ENCODE measurements at regions not wholly inside any gene's neighbourhood (a gene's known extent, or its start where the extent isn't known, plus 50 kb on each side); places are given as distances from the start of the nearest gene placed in this dataset.
A peak's percentile ranks its signal among the peaks of the same experiment; 100 is the strongest.

GRCh38 chr13:90954605-90955195 is 392.8 kb upstream of the MIR17HG start:
- Histone ChIP-seq H3K9ac (ENCODE audit: insufficient read length) (no peak overlapping the region), H3K27ac (no peak overlapping the region), H3K36me3 (ENCODE audit: insufficient read depth, low read length) (no peaks in the 10 kb centered on the region), H3K9me3 (ENCODE audit: low read depth, low read length) (no peaks in the 10 kb centered on the region), H3K4me3 (no peak overlapping the region)
- TF ChIP-seq POLR2AphosphoS5 (IDR thresholded peaks at IDR 0.05; ENCODE audit: borderline replicate concordance, low read depth, low read length) (no peak), FOXP2 (optimal IDR thresholded peaks at IDR 0.05; ENCODE audit: control extremely low read depth, extremely low read length, insufficient read depth) (no peak), EZH2 (IDR thresholded peaks at IDR 0.05) (no peak)
- DNase-seq (ENCODE audit: low read depth, low spot score) = no peak

GRCh38 chr13:90956031-90956430 is 391.5 kb upstream of the MIR17HG start:
- no peaks in the 10 kb centered on the region for H3K36me3 ChIP-seq (ENCODE audit: insufficient read depth, low read length)
- TF ChIP-seq EZH2 (IDR thresholded peaks at IDR 0.05) = no peak
- no peak for TF ChIP-seq FOXP2 (optimal IDR thresholded peaks at IDR 0.05; ENCODE audit: control extremely low read depth, extremely low read length, insufficient read depth)
- no peak for TF ChIP-seq POLR2AphosphoS5 (IDR thresholded peaks at IDR 0.05; ENCODE audit: borderline replicate concordance, low read depth, low read length)
- H3K4me3 ChIP-seq = no peak overlapping the region
- no peak for DNase-seq (ENCODE audit: low read depth, low spot score)
- no peaks in the 10 kb centered on the region for H3K9me3 ChIP-seq (ENCODE audit: low read depth, low read length)
- H3K9ac ChIP-seq (ENCODE audit: insufficient read length) = no peak overlapping the region
- no peak overlapping the region for H3K27ac ChIP-seq

- no peaks in the 10 kb centered on the region for H3K36me3 ChIP-seq (ENCODE audit: insufficient read depth, low read length)
- TF ChIP-seq POLR2AphosphoS5 (IDR thresholded peaks at IDR 0.05; ENCODE audit: borderline replicate concordance, low read depth, low read length) (no peak), FOXP2 (optimal IDR thresholded peaks at IDR 0.05; ENCODE audit: control extremely low read depth, extremely low read length, insufficient read depth) (no peak)
These were observed 388.6 kb upstream of the MIR17HG start for GRCh38 chr13:90958866-90959265.

GRCh38 chr13:90968166-90968904 is 379.2 kb upstream of the MIR17HG start:
- DNase-seq (ENCODE audit: low read depth, low spot score) = peak; percentile 18
- no peak overlapping the region for H3K27ac ChIP-seq
- H3K9ac ChIP-seq (ENCODE audit: insufficient read length) = no peak overlapping the region
- no peak for TF ChIP-seq FOXP2 (optimal IDR thresholded peaks at IDR 0.05; ENCODE audit: control extremely low read depth, extremely low read length, insufficient read depth)
- no peak for TF ChIP-seq EZH2 (IDR thresholded peaks at IDR 0.05)
- TF ChIP-seq POLR2AphosphoS5 (IDR thresholded peaks at IDR 0.05; ENCODE audit: borderline replicate concordance, low read depth, low read length) = no peak
- no peaks in the 10 kb centered on the region for H3K36me3 ChIP-seq (ENCODE audit: insufficient read depth, low read length)
- H3K4me3 ChIP-seq = no peak overlapping the region
- H3K9me3 ChIP-seq (ENCODE audit: low read depth, low read length) = no peaks in the 10 kb centered on the region

More at GRCh38 chr13:90958866-90959265, 388.6 kb upstream of the MIR17HG start:
- H3K9ac ChIP-seq (ENCODE audit: insufficient read length) = no peak overlapping the region
- H3K9me3 ChIP-seq (ENCODE audit: low read depth, low read length) = no peaks in the 10 kb centered on the region
- H3K27ac ChIP-seq = no peak overlapping the region
- H3K4me3 ChIP-seq = no peak overlapping the region
- no peak for DNase-seq (ENCODE audit: low read depth, low spot score)

GRCh38 chr13:90974249-90974975 is 373.1 kb upstream of the MIR17HG start:
- H3K27ac ChIP-seq = no peak overlapping the region

GRCh38 chr13:90979059-90979458 is 368.4 kb upstream of the MIR17HG start:
- no peaks in the 10 kb centered on the region for H3K9me3 ChIP-seq (ENCODE audit: low read depth, low read length)
- H3K36me3 ChIP-seq (ENCODE audit: insufficient read depth, low read length) = no peaks in the 10 kb centered on the region
- DNase-seq (ENCODE audit: low read depth, low spot score) = no peak
- no peak overlapping the region for H3K27ac ChIP-seq
- no peak overlapping the region for H3K9ac ChIP-seq (ENCODE audit: insufficient read length)
- TF ChIP-seq EZH2 (IDR thresholded peaks at IDR 0.05) = no peak
- no peak for TF ChIP-seq FOXP2 (optimal IDR thresholded peaks at IDR 0.05; ENCODE audit: control extremely low read depth, extremely low read length, insufficient read depth)
- TF ChIP-seq POLR2AphosphoS5 (IDR thresholded peaks at IDR 0.05; ENCODE audit: borderline replicate concordance, low read depth, low read length) = no peak
- no peak overlapping the region for H3K4me3 ChIP-seq

More at GRCh38 chr13:90974249-90974975, 373.1 kb upstream of the MIR17HG start:
- DNase-seq (ENCODE audit: low read depth, low spot score) = no peak
- TF ChIP-seq EZH2 (IDR thresholded peaks at IDR 0.05) = no peak
- H3K9me3 ChIP-seq (ENCODE audit: low read depth, low read length) = no peaks in the 10 kb centered on the region
- H3K9ac ChIP-seq (ENCODE audit: insufficient read length) = no peak overlapping the region
- no peak overlapping the region for H3K4me3 ChIP-seq
- H3K36me3 ChIP-seq (ENCODE audit: insufficient read depth, low read length) = no peaks in the 10 kb centered on the region

GRCh38 chr13:90984756-90985155 is 362.7 kb upstream of the MIR17HG start:
- Histone ChIP-seq H3K9me3 (ENCODE audit: low read depth, low read length) (no peaks in the 10 kb centered on the region), H3K9ac (ENCODE audit: insufficient read length) (no peak overlapping the region), H3K4me3 (no peak overlapping the region), H3K36me3 (ENCODE audit: insufficient read depth, low read length) (no peaks in the 10 kb centered on the region), H3K27ac (no peak overlapping the region)
- no peak for DNase-seq (ENCODE audit: low read depth, low spot score)
- TF ChIP-seq EZH2 (IDR thresholded peaks at IDR 0.05) = no peak
- TF ChIP-seq FOXP2 (optimal IDR thresholded peaks at IDR 0.05; ENCODE audit: control extremely low read depth, extremely low read length, insufficient read depth) = no peak

GRCh38 chr13:90995001-90995400 is 352.5 kb upstream of the MIR17HG start:
- no peaks in the 10 kb centered on the region for H3K9me3 ChIP-seq (ENCODE audit: low read depth, low read length)
- H3K27ac ChIP-seq = no peak overlapping the region
- no peaks in the 10 kb centered on the region for H3K36me3 ChIP-seq (ENCODE audit: insufficient read depth, low read length)
- no peak for DNase-seq (ENCODE audit: low read depth, low spot score)
- TF ChIP-seq EZH2 (IDR thresholded peaks at IDR 0.05) (no peak), FOXP2 (optimal IDR thresholded peaks at IDR 0.05; ENCODE audit: control extremely low read depth, extremely low read length, insufficient read depth) (no peak)
- H3K4me3 ChIP-seq = no peak overlapping the region
- no peak overlapping the region for H3K9ac ChIP-seq (ENCODE audit: insufficient read length)
